Kidney epithelial cell (primary cell): ENCODE measurements at regions not wholly inside any gene's neighbourhood (a gene's known extent, or its start where the extent isn't known, plus 50 kb on each side); places are given as distances from the start of the nearest gene placed in this dataset.

ENCODE experiments used
- DNase-seq: peaks from one replicate; pipeline ENCODE4 v3.0.0-alpha.2; 2010; ENCODE audit warnings: low read depth
- H3K27me3 ChIP-seq: 2 replicates; pipeline ENCODE4 v1.6.0; 2011; ENCODE audit warnings: low read length; ENCODE audit not compliant: control insufficient read depth, insufficient read depth
- H3K36me3 ChIP-seq: 2 replicates; pipeline ENCODE4 v1.5.1; 2011; ENCODE audit warnings: low read length; ENCODE audit not compliant: control insufficient read depth, insufficient read depth
- H3K4me3 ChIP-seq: 2 replicates; pipeline ENCODE4 v1.5.1; 2011; ENCODE audit warnings: low read depth, mild to moderate bottlenecking, control low read depth, low read length
- CTCF ChIP-seq: IDR thresholded peaks from 2 replicates; pipeline ENCODE4 v1.5.1; 2011; ENCODE audit warnings: mild to moderate bottlenecking, moderate library complexity, low read length, control low read depth, inconsistent platforms; ENCODE audit not compliant: insufficient read depth, poor library complexity, severe bottlenecking

GRCh38 chr5:123809594-123810221 lies 297.7 kb downstream of the CSNK1G3 start:
- H3K4me3 ChIP-seq: no peak overlapping the region
- no peak for TF ChIP-seq CTCF
- DNase-seq: no peak

GRCh38 chr5:123808461-123809380 lies 296.7 kb downstream of the CSNK1G3 start:
- no peak for TF ChIP-seq CTCF
- no peak overlapping the region for H3K4me3 ChIP-seq
- H3K27me3 ChIP-seq: no peaks in the 10 kb centered on the region
- DNase-seq: no peak
- no peaks in the 10 kb centered on the region for H3K36me3 ChIP-seq

More at GRCh38 chr5:123809594-123810221, 297.7 kb downstream of the CSNK1G3 start:
- H3K36me3 ChIP-seq: no peaks in the 10 kb centered on the region
- H3K27me3 ChIP-seq: no peaks in the 10 kb centered on the region

- no peaks in the 10 kb centered on the region for H3K36me3 ChIP-seq
- H3K27me3 ChIP-seq: no peaks in the 10 kb centered on the region
- DNase-seq: no peak
- TF ChIP-seq CTCF: no peak
- H3K4me3 ChIP-seq: no peak overlapping the region
Measured at GRCh38 chr5:123807177-123807945, 295.4 kb downstream of the CSNK1G3 start.

- TF ChIP-seq CTCF: no peak
- no peaks in the 10 kb centered on the region for H3K36me3 ChIP-seq
- H3K27me3 ChIP-seq: no peaks in the 10 kb centered on the region
- H3K4me3 ChIP-seq: no peak overlapping the region
- no peak for DNase-seq
Measured at GRCh38 chr5:123806644-123807043, 294.7 kb downstream of the CSNK1G3 start.

- no peak for TF ChIP-seq CTCF
- no peak for DNase-seq
Measured at GRCh38 chr5:123805300-123805699, 293.3 kb downstream of the CSNK1G3 start.

More at GRCh38 chr5:123805300-123805699, 293.3 kb downstream of the CSNK1G3 start:
- Histone ChIP-seq H3K36me3 (no peaks in the 10 kb centered on the region), H3K4me3 (no peak overlapping the region), H3K27me3 (no peaks in the 10 kb centered on the region)
